GM21528 (cell line): ENCODE measurements at regions not wholly inside any gene's neighbourhood (a gene's known extent, or its start where the extent isn't known, plus 50 kb on each side); places are given as distances from the start of the nearest gene placed in this dataset.

Experiments
- ATAC-seq: cut with Tn5 transposase; IDR thresholded peaks from one replicate; pipeline ENCODE4 v1.9.1; 2021; ENCODE audit warnings: mild to moderate bottlenecking, moderate library complexity; ENCODE audit not compliant: unreplicated experiment, low FRiP score

DNA sequence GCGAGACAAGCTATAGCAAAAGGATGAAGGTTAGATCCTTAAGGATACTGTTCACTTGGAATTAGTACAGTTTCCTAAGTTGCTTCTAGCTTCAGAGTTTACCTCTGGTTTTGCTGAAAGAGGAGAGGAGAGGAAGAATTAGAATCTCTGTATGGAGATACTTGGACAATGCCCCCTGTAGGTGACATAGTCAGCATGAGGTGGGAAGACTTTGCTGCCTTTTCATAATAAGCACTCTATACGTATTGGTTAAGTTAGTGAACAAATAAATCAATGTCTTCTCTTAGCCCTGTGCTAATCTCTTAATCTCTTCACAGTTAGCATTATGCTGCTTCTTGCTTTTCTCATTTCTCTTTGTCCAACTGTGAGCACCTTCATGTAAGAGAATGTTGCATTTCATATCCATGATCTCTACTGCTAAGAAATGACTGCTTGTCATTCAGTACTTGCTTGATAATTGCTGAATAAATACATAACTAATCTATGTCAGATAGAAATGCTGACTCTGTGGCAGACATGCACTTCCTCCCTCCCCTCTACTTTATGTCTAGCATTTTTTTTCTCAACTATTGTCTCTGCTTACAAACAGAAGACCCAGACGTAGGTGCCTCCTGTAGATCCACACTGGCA is 527.2 kb downstream of the GBA3 start:
- ATAC-seq, result no peak

GRCh38 chr4:23213198-23213597 is 520.5 kb downstream of the GBA3 start:
- no peak for ATAC-seq

- no peak for ATAC-seq
Measured at GRCh38 chr4:23212558-23212957, 519.8 kb downstream of the GBA3 start.

- no peak for ATAC-seq
Measured at GRCh38 chr4:23207059-23207458, 514.3 kb downstream of the GBA3 start.

DNA sequence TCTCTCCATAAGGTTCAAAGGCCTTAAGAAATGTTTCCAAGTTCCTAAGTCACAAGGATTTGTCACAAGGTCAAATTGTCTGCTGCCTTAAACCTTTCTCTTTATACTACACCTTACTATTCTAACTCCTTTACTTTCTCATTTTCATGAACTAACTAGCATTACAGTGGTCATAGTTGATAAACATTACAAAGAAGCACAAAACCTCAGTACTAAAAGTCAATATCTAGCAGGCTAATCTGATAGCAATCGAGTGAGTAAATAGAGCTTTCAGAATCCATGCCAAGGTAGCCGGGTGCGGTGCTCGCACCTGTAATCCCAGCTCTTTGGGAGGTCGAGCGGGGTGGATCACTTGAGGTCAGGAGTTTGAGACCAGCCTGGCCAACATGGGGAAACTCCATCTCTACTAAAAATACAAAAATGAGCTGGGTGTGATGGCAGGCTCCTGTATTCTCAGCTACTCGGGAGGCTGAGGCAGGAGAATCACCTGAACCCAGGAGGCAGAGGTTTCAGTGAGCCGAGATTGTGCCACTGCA is 510.0 kb downstream of the GBA3 start:
- ATAC-seq, result no peak

GRCh38 chr4:23194751-23195150 is 502.0 kb downstream of the GBA3 start:
- ATAC-seq, result no peak

DNA sequence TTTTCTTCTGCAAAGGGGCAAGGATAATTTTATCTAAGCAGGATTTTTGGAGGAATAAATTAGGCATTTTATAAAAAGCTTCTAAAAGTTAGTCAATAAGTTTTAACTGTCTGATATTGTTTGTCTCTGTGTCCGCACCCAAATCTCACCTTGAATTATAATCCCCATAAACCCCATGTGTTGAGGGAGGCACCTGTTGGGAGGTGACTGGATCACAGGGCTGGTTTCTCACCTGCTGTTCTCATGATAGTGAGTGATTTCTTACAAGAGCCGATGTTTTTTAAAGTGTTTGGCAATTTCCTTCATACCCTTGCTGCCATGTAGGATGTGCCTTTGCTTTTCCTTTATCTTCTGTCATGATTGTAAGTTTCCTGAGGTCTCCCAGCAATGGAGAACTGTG is 481.4 kb downstream of the GBA3 start:
- no peak for ATAC-seq

- ATAC-seq, result no peak
Measured at GRCh38 chr4:23171976-23172375, 479.2 kb downstream of the GBA3 start.

DNA sequence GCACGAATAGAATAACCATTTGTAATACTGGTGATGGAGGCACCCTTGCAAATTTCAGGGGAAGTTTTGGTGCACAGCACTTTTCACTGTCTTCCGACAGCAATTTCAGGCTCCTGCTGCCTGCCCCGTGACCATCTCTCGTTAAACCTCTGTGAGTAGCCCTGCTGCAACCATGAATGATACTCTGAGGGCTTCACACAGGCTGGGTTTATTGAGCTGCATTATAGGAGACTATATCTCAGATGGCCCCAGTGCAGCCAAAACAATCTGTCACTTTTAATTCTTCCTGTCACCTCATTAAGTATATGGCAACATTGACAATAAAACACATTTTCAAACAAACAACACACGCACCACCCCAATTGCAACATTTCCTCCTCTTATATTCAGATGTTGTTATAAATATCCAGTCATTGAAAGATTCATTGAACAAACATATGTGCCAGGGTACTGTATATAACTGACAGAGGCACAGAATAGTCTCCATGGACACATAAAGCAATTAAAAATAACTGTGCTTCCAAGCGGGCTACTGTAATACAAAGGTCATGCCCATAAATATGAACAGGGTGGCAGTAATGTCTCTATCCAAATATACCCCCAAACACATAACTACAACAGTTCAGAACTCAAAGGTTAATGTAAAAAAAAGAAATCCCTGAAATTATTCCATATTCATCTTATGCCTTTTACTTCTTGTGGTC is 477.0 kb downstream of the GBA3 start:
- no peak for ATAC-seq

GRCh38 chr4:23166919-23167318 is 474.2 kb downstream of the GBA3 start:
- no peak for ATAC-seq

DNA sequence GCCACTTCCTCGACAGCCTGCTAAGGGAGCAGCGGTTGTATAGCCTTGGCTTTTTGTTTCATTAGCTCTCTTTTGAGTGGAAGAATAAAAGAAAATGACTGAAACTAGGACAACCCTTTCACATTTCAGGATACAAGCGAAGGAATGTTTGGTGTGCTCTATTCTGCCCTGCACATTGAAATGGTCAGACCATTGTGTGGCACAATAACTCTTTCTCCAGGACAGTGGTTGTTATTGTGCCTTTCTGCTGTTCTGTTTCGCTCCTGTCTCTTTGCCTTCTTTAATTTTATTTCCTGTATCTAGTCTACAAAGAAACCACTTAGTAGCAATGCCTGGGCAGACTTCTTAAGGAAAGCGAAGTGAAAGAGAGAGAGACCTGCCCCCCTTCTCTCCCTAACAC is 473.7 kb downstream of the GBA3 start:
- no peak for ATAC-seq

DNA sequence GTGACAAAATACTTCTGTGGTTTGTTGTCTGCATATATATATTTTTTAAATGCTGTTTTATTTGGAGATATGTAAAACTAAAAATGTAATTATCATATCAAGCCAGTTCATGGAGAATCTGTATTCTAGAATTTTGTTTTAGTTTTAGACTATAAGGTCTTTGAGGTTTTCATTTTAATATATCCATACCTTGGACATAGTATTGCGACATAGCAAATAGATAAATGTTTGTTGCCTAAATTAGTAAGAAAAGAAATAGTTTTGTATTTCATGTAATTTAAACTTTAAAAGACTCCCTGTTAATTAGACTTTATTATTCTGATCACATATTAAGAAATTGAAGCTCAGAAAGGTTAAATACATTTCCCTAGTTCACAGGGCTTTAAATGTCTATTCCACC is 472.9 kb downstream of the GBA3 start:
- ATAC-seq, result no peak

DNA sequence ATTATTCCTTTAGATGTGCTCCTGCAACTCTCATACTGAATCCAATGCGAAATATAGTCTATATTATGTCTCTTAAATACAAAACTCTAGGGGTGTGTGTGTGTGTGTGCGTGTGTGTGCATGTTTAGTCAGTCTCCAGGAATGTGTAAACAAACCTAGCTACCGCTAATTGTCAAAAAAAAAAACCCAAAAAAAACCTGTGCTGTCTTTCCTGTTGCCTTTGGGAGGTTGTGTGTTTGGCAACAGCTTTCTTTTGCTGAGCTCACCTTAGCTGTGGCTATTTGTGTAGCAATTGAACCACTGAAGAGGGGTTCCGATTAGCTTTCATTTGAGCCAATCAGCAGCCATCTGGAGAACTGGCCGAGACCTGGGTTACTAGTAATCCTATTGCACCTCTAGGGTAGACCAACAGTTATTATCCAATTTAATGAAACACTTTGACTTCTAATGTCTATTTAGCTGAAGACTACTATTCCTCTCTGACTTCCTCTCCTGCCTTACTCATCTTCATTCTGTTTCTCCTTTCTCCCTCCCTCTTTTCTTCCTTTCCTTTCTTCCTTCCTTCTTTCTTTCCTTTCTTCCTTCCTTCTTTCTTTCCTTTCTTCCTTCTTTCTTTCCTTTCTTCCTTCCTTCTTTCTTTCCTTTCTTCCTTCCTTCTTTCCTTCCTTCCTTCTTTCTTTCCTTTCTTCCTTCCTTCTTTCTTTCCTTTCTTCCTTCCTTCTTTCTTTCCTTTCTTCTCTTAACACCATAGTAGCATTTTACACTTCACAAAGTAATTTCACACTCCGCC is 471.1 kb downstream of the GBA3 start:
- ATAC-seq, result no peak

DNA sequence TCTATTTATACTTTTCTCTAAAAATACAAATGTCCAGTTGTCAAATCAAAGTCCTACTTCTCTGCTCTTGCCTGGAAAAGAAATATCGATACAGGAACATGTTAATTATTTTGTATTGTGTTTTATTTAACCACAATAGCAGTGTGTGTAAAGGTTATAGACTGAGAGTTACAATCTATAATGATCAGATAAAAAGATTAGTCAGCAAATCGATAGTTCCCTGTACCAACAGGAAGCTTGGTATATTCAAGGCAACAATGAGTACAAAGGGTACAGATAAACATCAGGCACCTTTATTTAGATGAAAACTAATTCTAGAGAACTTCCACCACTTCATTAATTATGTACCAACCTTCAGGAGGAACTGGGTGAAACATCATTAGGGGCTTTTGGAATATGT is 469.5 kb downstream of the GBA3 start:
- ATAC-seq, result no peak

GRCh38 chr4:23161787-23162186 is 469.1 kb downstream of the GBA3 start:
- ATAC-seq, result no peak

- no peak for ATAC-seq
Measured at GRCh38 chr4:23153076-23153475, 460.3 kb downstream of the GBA3 start.

DNA sequence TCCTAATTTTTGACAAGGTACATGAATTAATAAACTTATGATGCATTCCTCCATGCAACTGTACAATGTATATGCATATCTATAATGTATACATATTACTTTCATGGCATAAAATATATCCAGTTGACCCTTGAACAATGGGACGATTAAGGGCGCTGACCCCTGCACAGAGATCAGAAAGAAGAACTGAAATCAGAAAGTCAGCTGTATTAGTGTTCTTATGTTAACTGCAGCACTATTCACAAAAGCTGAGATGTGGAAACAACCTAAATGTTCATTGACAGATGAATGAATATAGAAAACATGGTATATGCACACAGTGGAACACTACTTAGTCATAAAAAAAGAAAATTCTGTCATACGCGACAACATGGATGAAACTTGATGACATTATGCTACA is 457.1 kb downstream of the GBA3 start:
- ATAC-seq, result no peak

GRCh38 chr4:23144707-23145106 is 452.0 kb downstream of the GBA3 start:
- ATAC-seq, result no peak

DNA sequence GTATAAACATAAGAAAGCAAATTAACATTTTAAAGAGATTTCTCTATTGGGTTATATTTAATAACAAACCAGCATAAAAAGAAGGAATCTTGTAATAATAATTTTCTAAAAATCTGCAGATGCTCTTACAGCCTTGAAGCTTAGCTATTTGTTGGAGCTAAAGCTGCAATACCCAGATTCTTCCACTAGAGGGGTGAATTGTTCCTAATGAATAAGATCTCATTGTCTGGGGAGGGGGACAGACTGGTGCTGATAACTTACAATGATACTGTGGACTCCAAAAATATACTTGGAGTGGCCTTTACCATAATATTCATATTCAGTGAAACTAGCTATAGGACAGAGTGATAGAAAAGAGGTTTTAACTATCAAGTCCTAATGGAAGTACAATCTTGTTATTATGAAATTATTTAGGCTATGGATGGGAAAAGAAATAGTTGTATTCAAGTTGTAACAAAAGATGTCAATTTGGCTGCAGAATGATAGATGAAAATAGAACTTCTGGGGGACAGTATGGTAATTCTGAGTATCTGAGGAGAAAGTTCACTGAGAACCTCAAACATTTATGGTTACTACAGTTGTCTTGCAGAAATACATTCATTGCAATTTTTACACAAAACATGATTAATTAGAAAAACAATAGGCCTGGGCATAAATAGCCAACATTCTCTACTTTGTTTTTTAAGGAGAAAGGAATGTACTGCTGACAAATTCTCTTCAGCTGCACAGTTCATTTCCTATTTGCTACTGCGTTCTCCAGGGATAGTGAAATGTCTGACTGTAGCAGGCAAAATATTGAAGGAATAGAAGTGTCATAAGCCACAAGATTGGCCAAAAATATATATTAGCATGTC is 443.3 kb downstream of the GBA3 start:
- ATAC-seq, result no peak

GRCh38 chr4:23134331-23134730 is 441.6 kb downstream of the GBA3 start:
- ATAC-seq, result no peak

DNA sequence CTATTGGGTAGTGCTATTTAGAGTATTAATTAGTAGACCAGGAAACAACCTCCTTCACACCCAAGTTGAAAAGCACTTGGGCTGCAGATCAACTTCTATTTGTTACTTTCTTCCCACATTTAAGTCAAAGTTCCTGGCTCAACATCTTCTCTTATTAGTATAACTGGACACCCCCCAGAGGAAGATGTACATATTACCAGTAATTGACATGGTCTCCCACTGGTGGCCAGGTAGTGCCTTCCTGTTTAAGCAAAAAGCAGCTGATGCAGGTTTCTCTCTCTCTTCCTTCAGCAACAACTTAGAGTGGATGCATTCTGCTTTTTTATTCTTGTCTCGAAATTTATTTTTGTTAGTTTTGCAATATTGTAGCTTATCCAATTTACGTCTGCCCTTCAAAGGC is 438.1 kb downstream of the GBA3 start:
- ATAC-seq, result no peak
